ENCODE measurements at regions not wholly inside any gene's neighbourhood (a gene's known extent, or its start where the extent isn't known, plus 50 kb on each side); places are given as distances from the start of the nearest gene placed in this dataset.
"Not testable (repeated sequence)": the region's sequence is repeated elsewhere in the genome, so short reads cannot be mapped to it uniquely, and the experiment has no call there.

- Histone ChIP-seq H3K27me3 (ENCODE audit: low read length) (no peaks in the 10 kb centered on the region), H3K27ac (ENCODE audit: low read depth, low read length) (no peak overlapping the region), H3K36me3 (ENCODE audit: low read length) (no peaks in the 10 kb centered on the region), H4K20me1 (ENCODE audit: low read depth, low read length) (no peaks in the 10 kb centered on the region), H3K9me2 (replicated peaks; ENCODE audit: insufficient read depth, low read length) (no peaks in the 10 kb centered on the region), H3K9me3 (ENCODE audit: insufficient read depth, low read length) (no peaks in the 10 kb centered on the region), H3K9ac (ENCODE audit: low read length) (no peak overlapping the region), H3K4me2 (ENCODE audit: low read depth, low read length, poor library complexity, severe bottlenecking) (no peak overlapping the region), H3K4me3 (ENCODE audit: insufficient read depth, low read length, poor library complexity, severe bottlenecking) (no peak overlapping the region), H3F3A (ENCODE audit: insufficient read depth) (no peaks in the 10 kb centered on the region), H2AFZ (ENCODE audit: low read depth, low read length, severe bottlenecking) (no peak overlapping the region), H3K79me2 (ENCODE audit: insufficient read depth, low read length) (no peaks in the 10 kb centered on the region)
- TF ChIP-seq EZH2phosphoT487 (conservative IDR thresholded peaks at IDR 0.05; ENCODE audit: low read length) = no peak
- TF ChIP-seq CTCF (IDR thresholded peaks at IDR 0.05; ENCODE audit: insufficient read depth, low read length, poor library complexity, severe bottlenecking) = no peak
Measured at GRCh38 chr2:36184848-36185247, 170.7 kb upstream of the CRIM1 start.

GRCh38 chr2:36180789-36181482 is 174.6 kb upstream of the CRIM1 start:
- H3K4me3 ChIP-seq (ENCODE audit: insufficient read depth, low read length, poor library complexity, severe bottlenecking); H3K9me3 ChIP-seq (ENCODE audit: insufficient read depth, low read length); H3K9ac ChIP-seq (ENCODE audit: low read length); H3K79me2 ChIP-seq (ENCODE audit: insufficient read depth, low read length); H3K27me3 ChIP-seq (ENCODE audit: low read length); H3F3A ChIP-seq (ENCODE audit: insufficient read depth); H3K9me2 ChIP-seq (replicated peaks; ENCODE audit: insufficient read depth, low read length); H2AFZ ChIP-seq (ENCODE audit: low read depth, low read length, severe bottlenecking); H4K20me1 ChIP-seq (ENCODE audit: low read depth, low read length); H3K36me3 ChIP-seq (ENCODE audit: low read length); H3K4me2 ChIP-seq (ENCODE audit: low read depth, low read length, poor library complexity, severe bottlenecking); H3K27ac ChIP-seq (ENCODE audit: low read depth, low read length): not testable (repeated sequence)

GRCh38 chr2:36180293-36180692 is 175.3 kb upstream of the CRIM1 start:
- H3K36me3 ChIP-seq (ENCODE audit: low read length); H3K27me3 ChIP-seq (ENCODE audit: low read length); H4K20me1 ChIP-seq (ENCODE audit: low read depth, low read length): not testable (repeated sequence)

GRCh38 chr2:36179668-36180269 is 175.8 kb upstream of the CRIM1 start:
- not testable (repeated sequence) for H3K36me3 ChIP-seq (ENCODE audit: low read length); H2AFZ ChIP-seq (ENCODE audit: low read depth, low read length, severe bottlenecking); H3K9me3 ChIP-seq (ENCODE audit: insufficient read depth, low read length); H3K9me2 ChIP-seq (replicated peaks; ENCODE audit: insufficient read depth, low read length); H3K9ac ChIP-seq (ENCODE audit: low read length); H3K79me2 ChIP-seq (ENCODE audit: insufficient read depth, low read length); H3K27ac ChIP-seq (ENCODE audit: low read depth, low read length); H4K20me1 ChIP-seq (ENCODE audit: low read depth, low read length); H3K4me3 ChIP-seq (ENCODE audit: insufficient read depth, low read length, poor library complexity, severe bottlenecking); H3F3A ChIP-seq (ENCODE audit: insufficient read depth); H3K27me3 ChIP-seq (ENCODE audit: low read length); H3K4me2 ChIP-seq (ENCODE audit: low read depth, low read length, poor library complexity, severe bottlenecking)

More at GRCh38 chr2:36180293-36180692, 175.3 kb upstream of the CRIM1 start:
- H3K27ac ChIP-seq (ENCODE audit: low read depth, low read length); H2AFZ ChIP-seq (ENCODE audit: low read depth, low read length, severe bottlenecking); H3F3A ChIP-seq (ENCODE audit: insufficient read depth); H3K79me2 ChIP-seq (ENCODE audit: insufficient read depth, low read length); H3K9me3 ChIP-seq (ENCODE audit: insufficient read depth, low read length); H3K4me3 ChIP-seq (ENCODE audit: insufficient read depth, low read length, poor library complexity, severe bottlenecking); H3K9ac ChIP-seq (ENCODE audit: low read length); H3K4me2 ChIP-seq (ENCODE audit: low read depth, low read length, poor library complexity, severe bottlenecking); H3K9me2 ChIP-seq (replicated peaks; ENCODE audit: insufficient read depth, low read length): not testable (repeated sequence)

- H2AFZ ChIP-seq (ENCODE audit: low read depth, low read length, severe bottlenecking) = no peak overlapping the region
- TF ChIP-seq EZH2phosphoT487 (conservative IDR thresholded peaks at IDR 0.05; ENCODE audit: low read length) (no peak), CTCF (IDR thresholded peaks at IDR 0.05; ENCODE audit: insufficient read depth, low read length, poor library complexity, severe bottlenecking) (no peak)
- H3K36me3 ChIP-seq (ENCODE audit: low read length) = no peaks in the 10 kb centered on the region
Measured at GRCh38 chr2:36178384-36178783, 177.2 kb upstream of the CRIM1 start.

More at GRCh38 chr2:36178384-36178783, 177.2 kb upstream of the CRIM1 start:
- no peaks in the 10 kb centered on the region for H3K79me2 ChIP-seq (ENCODE audit: insufficient read depth, low read length)
- no peak overlapping the region for H3K27ac ChIP-seq (ENCODE audit: low read depth, low read length)
- no peak overlapping the region for H3K9ac ChIP-seq (ENCODE audit: low read length)
- no peaks in the 10 kb centered on the region for H3K9me3 ChIP-seq (ENCODE audit: insufficient read depth, low read length)
- no peak overlapping the region for H3K4me2 ChIP-seq (ENCODE audit: low read depth, low read length, poor library complexity, severe bottlenecking)
- no peak overlapping the region for H3K4me3 ChIP-seq (ENCODE audit: insufficient read depth, low read length, poor library complexity, severe bottlenecking)
- H3K27me3 ChIP-seq (ENCODE audit: low read length) = no peaks in the 10 kb centered on the region
- no peaks in the 10 kb centered on the region for H4K20me1 ChIP-seq (ENCODE audit: low read depth, low read length)
- no peaks in the 10 kb centered on the region for H3K9me2 ChIP-seq (replicated peaks; ENCODE audit: insufficient read depth, low read length)
- H3F3A ChIP-seq (ENCODE audit: insufficient read depth) = no peaks in the 10 kb centered on the region

Measured in SU-DHL-6 (cell line).